ENCODE measurements at regions not wholly inside any gene's neighbourhood (a gene's known extent, or its start where the extent isn't known, plus 50 kb on each side); places are given as distances from the start of the nearest gene placed in this dataset.

DNA sequence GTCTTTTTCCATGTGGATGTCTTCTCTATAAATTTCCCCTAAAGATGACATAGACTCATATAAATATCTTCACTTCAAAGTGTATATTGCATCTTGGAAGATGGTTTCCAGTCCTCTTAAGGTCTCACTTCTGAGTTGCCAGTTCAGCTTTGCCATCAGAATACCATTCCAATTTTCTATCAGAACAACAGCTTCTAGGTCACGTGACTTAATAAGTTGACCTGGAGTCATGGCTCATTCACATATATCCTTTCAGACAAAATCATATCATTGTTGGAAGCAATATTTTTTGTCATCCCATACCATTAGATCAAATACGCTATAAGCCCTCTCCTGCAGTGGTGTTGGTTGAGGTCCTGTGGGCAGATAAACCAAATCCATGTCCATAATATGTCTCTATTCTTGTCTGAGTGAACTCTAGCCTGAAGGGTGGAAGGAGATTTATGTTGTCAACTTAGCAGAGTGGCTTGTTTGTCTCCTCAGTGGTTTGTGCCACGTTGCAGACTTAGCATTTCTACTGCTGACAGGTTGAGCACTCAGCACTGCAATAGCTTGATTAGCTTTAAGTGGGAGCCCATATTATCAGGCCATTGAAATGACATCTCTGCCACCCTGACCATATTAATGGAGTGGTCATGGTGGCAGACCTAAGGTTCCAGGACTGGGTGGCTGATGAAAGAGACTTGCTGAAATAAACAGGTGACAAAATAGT lies 123.6 kb upstream of the PCDH17 start:
- Histone ChIP-seq H2AK5ac (ENCODE audit: low read depth, low read length) (no peak overlapping the region), H4K8ac (ENCODE audit: extremely low read depth, insufficient read depth, low read length) (no peak overlapping the region), H3K18ac (ENCODE audit: extremely low read depth, low read length) (no peak overlapping the region), H3K4ac (replicated peaks; ENCODE audit: insufficient read length, low read depth, low read length) (no peak overlapping the region), H3K27ac (ENCODE audit: low read depth, low read length) (no peak overlapping the region), H3K9me3 (ENCODE audit: insufficient read depth in 2 of 2, low read depth in 1 of 2, low read length in 1 of 2) (no peaks in the 10 kb centered on the region), H2BK5ac (ENCODE audit: low read depth, low read length) (no peak overlapping the region), H3K56ac (replicated peaks; ENCODE audit: insufficient read length, low read depth, low read length) (no peak overlapping the region), H3K36me3 (ENCODE audit: control insufficient read depth in 2 of 4, insufficient read depth in 4 of 4, low read length in 3 of 4) (no peaks in the 10 kb centered on the region), H3K23me2 (ENCODE audit: low read depth, low read length) (no peaks in the 10 kb centered on the region), H3K14ac (ENCODE audit: insufficient read length) (no peak overlapping the region), H4K20me1 (replicated peaks in 1 of 2; ENCODE audit: control insufficient read depth in 1 of 2, insufficient read depth in 2 of 2, low read length in 2 of 2) (no peaks in the 10 kb centered on the region), H4K5ac (ENCODE audit: insufficient read length, low read depth, low read length) (no peak overlapping the region), H3K9ac (replicated peaks in 1 of 4; ENCODE audit: extremely low read depth in 1 of 4, low read depth in 3 of 4, low read length in 3 of 4) (no peak overlapping the region), H2BK12ac (ENCODE audit: low read depth, low read length) (no peak overlapping the region), H3K4me1 (replicated peaks in 1 of 4; ENCODE audit: control insufficient read depth in 3 of 4, insufficient read depth in 4 of 4, low read length in 3 of 4) (no peaks in the 10 kb centered on the region), H4K91ac (replicated peaks; ENCODE audit: insufficient read length, low read length) (no peak overlapping the region), H3K4me2 (ENCODE audit: insufficient read depth in 1 of 2, low read depth in 2 of 2, low read length in 2 of 2) (no peak overlapping the region), H2BK120ac (replicated peaks; ENCODE audit: low read depth, low read length) (no peak overlapping the region), H3K23ac (ENCODE audit: insufficient read length) (no peak overlapping the region), H2AFZ (ENCODE audit: low read length) (no peak overlapping the region), H2BK20ac (ENCODE audit: low read length) (no peak overlapping the region), H2BK15ac (ENCODE audit: low read length) (no peak overlapping the region), H3K4me3 (ENCODE audit: extremely low read depth in 1 of 4, insufficient read depth in 2 of 4, low read depth in 3 of 4, low read length in 4 of 4) (no peak overlapping the region), H3K79me1 (ENCODE audit: low read depth, low read length) (no peaks in the 10 kb centered on the region), H3K79me2 (ENCODE audit: control insufficient read depth in 1 of 2, insufficient read depth in 2 of 2, low read length in 2 of 2) (no peaks in the 10 kb centered on the region), H3K27me3 (replicated peaks in 1 of 4; ENCODE audit: control insufficient read depth in 3 of 4, extremely low read depth in 1 of 4, insufficient read depth in 3 of 4, low read length in 3 of 4) (no peaks in the 10 kb centered on the region)
- DNase-seq (ENCODE audit: low read depth in 1 of 2, low spot score in 2 of 2) (no peak), FAIRE-seq (no peak)
- TF ChIP-seq ASH2L (IDR thresholded peaks at IDR 0.05; ENCODE audit: low read length) (no peak), SIRT6 (IDR thresholded peaks at IDR 0.05; ENCODE audit: low read length) (no peak), SUZ12 (IDR thresholded peaks at IDR 0.05; ENCODE audit: low read length) (no peak), NANOG (IDR thresholded peaks at IDR 0.05; ENCODE audit: insufficient read depth, low read depth, low read length, poor library complexity, severe bottlenecking) (no peak)
- ChIA-PET CTCF (ENCODE audit: partially characterized antibody) (interaction anchor here (0.6 to 1.3 kb wide), 3 partner anchors 51 to 478 kb away, joined by 3 read pairs; no protein-coding TSS in a partner anchor), POLR2A (ENCODE audit: partially characterized antibody) (no interaction called here)
- 90% methylated on average over 3 of the region's 3 CpGs; no CpG with 5 or more reads in 1 of the 2 experiments for WGBS, 2 experiments (ENCODE audit: extremely low coverage in 1 of 2, insufficient coverage in 1 of 2, insufficient read length in 1 of 2, insufficient replicate concordance in 2 of 2, low coverage in 1 of 2, low lambda C conversion rate in 2 of 2, missing lambda C conversion rate in 1 of 2)

Data from H1 (cell line).